Anterior cingulate cortex (tissue), 58 donors: ENCODE measurements at regions not wholly inside any gene's neighbourhood (a gene's known extent, or its start where the extent isn't known, plus 50 kb on each side); places are given as distances from the start of the nearest gene placed in this dataset.
"Not testable (repeated sequence)": the region's sequence is repeated elsewhere in the genome, so short reads cannot be mapped to it uniquely, and the experiment has no call there.

Experiments
- DNase-seq, 58 donors: peaks; one replicate each; lab custom pipeline; 2025; lab: John Stamatoyannopoulos, UW

- DNase-seq: no peak
Measured at GRCh38 chr10:46198516-46198915, 88.3 kb upstream of the ANTXRL start.

- not testable (repeated sequence) for DNase-seq
Measured at GRCh38 chr10:46202405-46202804, 84.4 kb upstream of the ANTXRL start.

GRCh38 chr10:46204482-46205102, 82.2 kb upstream of the ANTXRL start:
- DNase-seq: not testable (repeated sequence)

- DNase-seq: not testable (repeated sequence)
Measured at GRCh38 chr10:46210427-46210826, 76.4 kb upstream of the ANTXRL start.

GRCh38 chr10:46215426-46215825, 71.4 kb upstream of the ANTXRL start:
- DNase-seq: no peak

DNA sequence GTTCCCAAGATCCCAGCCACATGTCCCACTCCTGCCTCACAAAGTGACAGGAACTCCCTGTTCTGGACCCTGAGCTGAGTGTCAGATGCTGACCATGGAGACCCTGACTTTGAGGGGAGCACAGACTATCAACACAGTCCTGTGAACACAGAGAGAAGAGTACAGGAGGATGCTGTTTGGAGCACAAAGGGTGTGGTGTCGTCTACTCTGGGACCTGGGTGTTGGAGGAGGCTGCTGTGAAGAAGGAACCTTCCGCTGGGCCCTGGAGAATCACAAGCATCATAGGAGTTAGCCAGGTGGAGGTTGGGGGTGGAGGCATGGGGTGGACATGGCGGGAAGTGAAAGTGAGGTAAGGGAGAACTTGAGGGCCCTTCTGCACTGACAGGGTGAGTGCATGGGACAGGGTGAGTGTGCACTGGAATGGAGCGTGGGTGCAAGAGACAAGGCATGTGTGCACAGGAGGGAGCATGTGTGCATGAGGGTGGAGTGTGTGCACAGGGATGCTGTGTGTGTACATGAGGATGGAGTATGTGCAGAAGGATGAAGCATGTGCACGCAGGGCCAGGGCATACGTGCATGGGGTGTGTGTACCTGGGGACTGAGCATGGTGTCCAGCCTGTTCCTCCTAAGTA, 70.7 kb upstream of the ANTXRL start:
- no peak for DNase-seq

DNA sequence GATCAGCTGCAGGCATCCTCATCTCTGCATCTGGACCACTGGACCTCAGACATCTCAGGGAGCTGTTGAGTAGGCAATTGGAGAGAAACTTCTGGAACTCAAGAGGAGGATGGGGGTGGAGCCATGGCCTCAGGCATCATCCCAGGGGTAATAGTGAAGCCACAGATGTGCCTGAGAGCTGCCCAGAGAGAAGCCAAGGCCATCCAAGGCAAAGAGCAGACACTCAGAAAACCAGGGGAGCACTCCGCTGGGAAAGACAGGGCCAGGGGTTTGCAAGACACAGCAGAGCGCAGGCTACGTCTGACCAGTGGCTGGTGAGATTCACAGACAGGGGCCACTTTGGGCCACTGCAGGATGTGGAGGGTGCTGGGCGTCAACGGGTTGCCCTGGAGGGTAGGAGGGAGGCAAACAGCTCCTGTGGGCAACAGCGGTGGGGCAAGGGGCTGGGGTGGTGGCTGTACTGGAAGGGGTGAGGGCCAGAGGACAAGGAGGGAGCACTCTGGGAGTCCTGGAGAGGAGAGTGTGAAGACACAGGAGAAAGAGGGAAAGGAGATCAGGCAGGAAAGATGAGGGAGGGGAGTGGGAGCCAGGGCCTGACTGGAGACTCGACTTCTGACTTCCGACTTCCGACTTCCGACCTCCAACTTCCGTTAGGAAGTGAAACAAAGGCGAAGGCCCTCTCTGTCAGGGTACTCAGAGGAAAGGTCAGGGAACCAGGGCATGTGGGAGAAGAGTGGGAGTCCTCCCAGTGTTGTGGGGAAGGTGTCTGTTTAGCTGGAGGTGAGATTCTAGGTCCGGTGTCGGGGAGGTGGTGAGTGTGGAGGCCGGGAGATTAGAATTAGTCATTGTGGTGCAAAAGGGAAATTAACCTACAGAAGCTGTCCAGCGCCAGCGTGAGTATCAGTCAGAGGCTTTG, 69.7 kb upstream of the ANTXRL start:
- no peak for DNase-seq

GRCh38 chr10:46217752-46218453, 68.9 kb upstream of the ANTXRL start:
- DNase-seq: no peak

DNA sequence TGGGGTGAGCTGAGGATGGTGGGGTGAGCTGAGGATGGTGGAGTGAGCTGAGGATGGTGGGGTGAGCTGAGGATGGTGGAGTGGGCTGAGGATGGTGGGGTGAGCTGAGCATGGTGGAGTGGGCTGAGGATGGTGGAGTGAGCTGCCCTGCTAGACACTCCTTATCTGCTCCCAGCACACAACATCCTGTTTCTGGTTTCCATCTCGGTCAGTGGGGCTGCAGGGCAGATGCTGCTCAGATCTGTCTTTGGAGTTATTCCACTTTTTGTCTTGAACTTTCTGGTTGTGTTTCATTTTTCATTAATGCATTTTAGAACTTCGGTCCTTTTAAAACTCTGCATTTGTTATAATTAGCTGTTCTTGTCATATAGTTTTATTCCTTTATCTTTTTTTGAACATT, 67.9 kb upstream of the ANTXRL start:
- no peak for DNase-seq

GRCh38 chr10:46219431-46219990, 67.3 kb upstream of the ANTXRL start:
- not testable (repeated sequence) for DNase-seq

- no peak for DNase-seq
Measured at GRCh38 chr10:46220187-46220586, 66.6 kb upstream of the ANTXRL start.

- DNase-seq: no peak
Measured at GRCh38 chr10:46220872-46221538, 65.8 kb upstream of the ANTXRL start.

DNA sequence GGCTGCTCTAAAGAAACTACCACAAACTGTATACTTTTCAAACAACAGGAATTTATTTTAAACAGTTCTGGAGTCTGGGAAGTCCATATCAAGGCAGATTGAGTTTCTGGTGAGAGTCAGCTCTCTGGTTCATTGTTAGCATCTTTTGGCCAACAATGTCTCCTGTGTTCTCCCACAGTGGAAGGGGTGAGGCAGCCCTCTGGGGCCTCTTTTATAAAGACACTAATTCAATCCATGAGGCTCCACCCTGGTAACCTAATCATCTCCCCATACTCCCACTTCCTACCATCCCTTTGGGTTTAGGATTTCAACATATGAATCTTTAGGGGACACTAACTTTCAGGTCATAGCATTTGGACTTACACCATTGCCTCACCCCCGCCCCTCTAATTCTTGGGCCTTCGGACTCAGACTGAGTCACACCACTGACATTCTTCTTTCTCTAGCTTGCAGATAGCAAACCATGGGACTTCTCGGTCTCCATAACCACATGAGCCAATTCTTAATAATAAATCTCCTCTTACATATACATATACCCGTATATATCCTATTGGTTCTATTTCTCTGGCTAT, 64.3 kb upstream of the ANTXRL start:
- no peak for DNase-seq

DNA sequence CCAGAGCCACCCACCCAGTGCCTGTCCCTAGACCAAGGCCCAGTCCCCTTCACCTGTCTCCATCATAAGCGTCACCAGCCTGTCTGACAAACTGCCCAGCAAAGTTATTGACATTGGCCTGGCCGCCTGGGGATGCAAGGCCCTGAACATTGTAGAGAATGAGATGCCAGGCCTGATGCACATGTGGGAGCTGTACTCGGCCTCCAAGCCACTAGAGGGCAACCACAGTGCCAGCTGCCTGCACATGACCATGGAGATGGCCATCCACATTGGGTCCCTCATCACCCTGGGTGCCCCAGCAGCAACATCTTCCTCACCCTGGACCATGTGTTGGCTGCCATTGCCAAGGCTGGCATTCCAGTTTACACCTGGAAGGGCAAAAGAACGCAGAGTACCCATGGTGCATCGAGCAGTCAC, 63.7 kb upstream of the ANTXRL start:
- no peak for DNase-seq

DNA sequence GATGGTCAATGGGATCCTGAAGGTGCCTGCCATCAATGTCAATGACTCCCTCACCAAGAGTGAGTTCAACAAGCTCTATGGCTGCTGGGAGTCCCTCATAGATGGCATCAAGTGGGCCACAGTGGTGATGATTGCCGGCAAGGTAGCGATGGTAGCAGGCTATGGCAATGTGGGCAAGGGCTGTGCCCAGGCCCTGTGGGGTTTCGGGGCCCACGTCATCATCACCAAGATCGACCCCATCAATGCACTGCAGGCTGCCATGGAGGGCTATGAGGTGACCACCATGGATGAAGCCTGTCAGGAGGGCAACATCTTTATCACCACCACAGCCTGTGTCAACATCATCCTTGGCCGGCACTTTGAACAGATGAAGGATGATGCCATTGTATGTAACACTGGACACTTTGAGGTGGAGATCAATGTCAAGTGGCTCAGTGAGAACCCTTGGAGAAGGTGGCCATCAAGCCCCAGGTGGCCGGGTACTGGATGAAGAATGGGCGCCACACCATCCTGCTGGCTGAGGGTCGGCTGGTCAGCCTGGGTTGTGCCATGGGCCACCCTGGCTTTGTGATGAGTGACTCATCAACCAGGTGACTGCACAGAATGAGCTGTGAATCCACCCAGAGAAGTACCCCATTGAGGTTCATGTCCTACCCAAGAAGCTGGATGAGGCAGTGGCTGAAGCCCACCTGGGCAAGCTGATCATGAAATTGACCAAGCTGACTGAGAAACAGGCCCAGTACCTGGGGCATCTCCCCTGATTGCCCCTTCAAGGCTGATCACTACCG, 63.0 kb upstream of the ANTXRL start:
- DNase-seq: no peak

GRCh38 chr10:46224414-46224682, 62.4 kb upstream of the ANTXRL start:
- DNase-seq: no peak

- no peak for DNase-seq
Measured at GRCh38 chr10:46225597-46225996, 61.2 kb upstream of the ANTXRL start.

DNA sequence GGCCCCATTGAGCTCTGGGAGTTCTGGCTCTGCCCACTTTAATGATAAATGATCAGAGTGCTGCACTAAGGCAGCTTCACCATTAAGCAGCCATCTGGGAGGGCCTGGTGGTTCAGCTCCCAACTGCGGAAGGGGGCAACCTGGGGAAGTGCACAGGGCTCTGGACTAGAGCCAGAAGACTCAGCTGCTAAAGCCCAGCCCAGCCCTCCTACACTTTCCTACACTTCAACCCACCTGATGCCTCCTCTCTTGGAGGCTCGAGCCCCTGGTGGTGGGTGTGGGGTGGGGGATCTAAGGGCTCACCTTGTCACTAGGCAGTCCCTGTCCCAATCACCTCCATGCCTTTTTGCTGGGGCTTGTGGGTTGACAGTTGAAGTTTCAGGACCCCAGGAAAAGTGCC, 60.6 kb upstream of the ANTXRL start:
- no peak for DNase-seq
